HUDEP-2 (cell line): ENCODE measurements at regions not wholly inside any gene's neighbourhood (a gene's known extent, or its start where the extent isn't known, plus 50 kb on each side); places are given as distances from the start of the nearest gene placed in this dataset.
"Not testable (repeated sequence)": the region's sequence is repeated elsewhere in the genome, so short reads cannot be mapped to it uniquely, and the experiment has no call there.

Experiments
- DNase-seq, 76 experiments: peaks; one replicate each; lab custom pipeline; 2025; ENCODE audit not compliant: unreplicated experiment in 76 of 76; lab: John Stamatoyannopoulos, UW

GRCh38 chr20:56765172-56766073 lies 136.3 kb downstream of the TFAP2C start:
- no peak for DNase-seq

DNA sequence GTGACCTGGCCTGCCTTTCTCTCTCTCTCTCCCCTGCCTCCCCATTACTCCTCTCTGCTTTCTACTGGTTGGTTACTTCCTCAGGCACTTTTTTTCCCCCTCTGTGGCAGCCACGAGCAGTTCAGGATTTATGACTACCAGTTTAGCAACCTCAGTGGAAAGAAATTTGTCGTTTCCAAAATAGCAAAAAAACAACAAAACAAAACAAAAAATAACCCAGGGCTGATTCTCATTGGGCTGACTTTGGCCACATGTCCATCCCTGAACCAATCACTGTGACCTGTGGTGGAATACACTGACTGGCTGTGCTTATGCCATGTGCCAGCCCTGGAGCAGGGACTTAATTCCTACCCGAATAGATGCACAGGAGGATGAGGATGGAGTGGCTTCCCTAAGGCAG lies 137.4 kb downstream of the TFAP2C start:
- no peak for DNase-seq

DNA sequence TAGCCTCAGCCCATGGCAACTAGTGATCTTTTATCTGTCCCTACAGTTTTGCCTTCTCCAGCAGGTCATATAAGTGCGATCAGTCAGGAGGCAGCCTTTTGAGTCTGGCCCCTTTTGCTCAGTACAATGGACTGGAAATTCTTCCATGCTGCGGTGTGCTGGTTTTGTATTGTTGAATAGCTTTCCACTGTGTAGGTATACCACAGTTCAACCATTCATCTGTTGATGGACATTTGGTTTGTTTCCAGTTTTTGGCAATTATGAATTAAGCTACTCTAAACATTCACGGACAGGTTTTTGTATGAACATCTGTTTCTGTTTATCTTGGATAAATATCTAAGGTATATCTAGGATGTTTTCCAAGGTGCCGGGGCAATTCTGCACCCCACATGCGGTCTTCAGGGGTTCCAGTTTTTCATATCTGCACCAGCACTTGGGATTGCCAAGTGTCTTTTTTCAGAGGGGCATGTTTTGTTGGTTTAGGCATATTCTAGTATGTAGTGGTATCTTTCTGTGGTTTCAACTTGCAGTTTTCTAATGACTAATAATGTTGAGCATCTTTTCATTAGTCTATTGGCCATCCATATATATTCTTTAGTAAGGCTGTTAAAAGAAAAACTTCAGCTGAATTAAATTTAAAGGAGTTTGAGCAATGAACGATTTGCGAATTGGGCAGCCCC lies 141.0 kb downstream of the TFAP2C start:
- no peak for DNase-seq

GRCh38 chr20:56773749-56774148 lies 144.6 kb downstream of the TFAP2C start:
- DNase-seq: no peak

GRCh38 chr20:56774873-56775272 lies 145.8 kb downstream of the TFAP2C start:
- DNase-seq: no peak

GRCh38 chr20:56776345-56776744 lies 147.2 kb downstream of the TFAP2C start:
- no peak for DNase-seq

DNA sequence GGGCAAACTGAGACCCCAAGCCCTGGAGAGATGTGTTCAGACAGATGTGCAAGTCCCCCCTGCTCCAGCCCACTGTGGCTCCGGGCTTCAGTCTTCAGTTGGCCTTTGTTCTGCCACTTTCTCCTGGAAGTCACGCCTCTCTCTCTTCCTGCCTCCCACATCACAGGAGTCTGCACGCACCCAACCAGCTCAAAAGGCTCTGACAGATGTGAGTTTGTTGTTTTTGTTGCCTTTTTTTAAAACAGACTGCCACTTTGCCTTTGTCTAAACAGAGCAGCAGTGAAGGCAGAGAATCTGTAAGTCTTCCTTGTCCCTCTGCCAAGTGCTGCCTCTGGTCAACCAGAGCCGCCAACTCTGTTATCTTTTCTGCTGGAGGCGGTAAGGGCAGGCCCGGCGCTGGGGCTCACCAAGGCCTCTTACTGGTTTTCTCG lies 149.7 kb downstream of the TFAP2C start:
- peak in 17 of 76 experiments; percentile 1 to 25 (median 7) for DNase-seq

DNA sequence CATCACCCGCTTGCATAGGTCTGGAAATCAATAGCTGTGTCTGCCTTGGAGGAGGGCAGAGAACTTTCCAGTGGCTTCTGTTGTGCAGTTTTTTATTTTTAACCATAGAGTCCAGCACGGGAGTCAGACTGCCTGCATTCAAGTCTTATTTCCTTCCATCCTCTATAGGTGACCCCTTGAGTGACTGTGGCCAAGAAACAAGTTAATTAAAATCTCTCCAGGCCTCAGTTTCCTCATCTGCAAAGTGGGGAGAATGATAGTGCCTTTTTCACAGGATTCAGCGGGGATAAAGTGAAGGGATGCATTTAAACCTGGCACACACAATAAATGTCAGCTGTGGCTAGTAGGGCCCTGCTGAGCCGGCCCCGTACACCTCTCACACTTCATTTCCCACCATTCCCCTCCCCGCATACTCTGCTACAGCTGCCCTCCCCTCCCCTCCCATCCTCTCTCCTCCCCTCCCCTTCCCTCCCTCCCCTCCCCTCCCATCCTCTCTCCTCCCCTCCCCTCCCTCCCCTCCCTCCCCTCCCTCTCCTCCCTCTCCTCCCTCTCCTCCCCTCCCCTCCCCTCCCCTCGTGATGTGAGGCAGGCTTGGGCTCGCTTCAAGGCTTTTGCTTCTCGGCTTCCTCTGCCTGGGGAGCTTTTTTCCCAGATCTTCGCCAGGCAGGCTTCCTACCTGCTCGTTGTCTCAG lies 150.5 kb downstream of the TFAP2C start:
- DNase-seq: no peak

DNA sequence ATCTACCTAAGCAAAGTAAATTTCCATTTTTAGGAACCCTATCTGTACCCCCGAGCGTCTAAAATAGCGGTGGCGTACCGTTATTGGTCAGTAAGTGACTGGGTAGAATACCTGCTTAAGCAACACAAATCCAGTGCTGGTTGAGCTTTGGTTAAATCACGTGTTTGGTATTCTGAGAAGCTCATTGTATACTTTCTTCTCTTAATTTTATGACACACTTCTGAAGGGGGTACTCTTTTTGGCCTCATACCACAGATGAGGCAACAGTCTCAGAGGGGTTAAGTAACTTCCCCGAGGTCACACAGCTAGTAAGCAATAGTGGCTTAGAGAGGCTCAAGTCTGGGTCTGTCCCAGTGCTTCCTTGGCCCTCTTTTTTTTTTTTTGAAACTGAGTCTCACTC lies 151.2 kb downstream of the TFAP2C start:
- no peak for DNase-seq

DNA sequence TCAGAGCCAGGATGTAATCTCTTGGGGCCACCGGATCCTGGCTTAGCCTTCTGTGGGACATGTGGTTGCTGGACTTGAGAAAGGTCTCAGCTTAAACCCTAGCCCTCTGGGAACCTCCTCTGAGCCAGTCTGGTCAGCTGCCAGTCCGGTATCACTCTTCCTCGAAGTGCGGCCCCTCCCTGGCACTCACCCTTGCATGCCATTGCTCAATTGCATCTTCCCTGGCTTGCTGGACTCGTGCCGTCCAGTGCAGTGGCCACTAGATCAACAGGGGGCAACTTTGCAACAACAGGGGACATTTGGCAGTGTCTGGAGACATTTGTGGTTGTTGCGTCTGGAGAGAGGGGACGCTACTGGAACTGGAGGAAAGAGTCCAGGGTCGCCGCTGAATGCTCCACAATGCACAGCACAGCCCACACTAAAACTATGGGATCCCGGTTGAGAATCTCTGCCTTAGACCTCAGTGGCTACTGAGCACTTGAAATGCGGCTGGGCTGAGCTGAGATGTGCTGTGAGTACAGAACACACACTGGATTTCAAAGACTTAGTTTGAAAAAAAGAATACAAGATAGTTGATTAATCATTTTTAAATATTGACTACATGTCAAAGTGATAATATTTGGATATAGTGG lies 152.1 kb downstream of the TFAP2C start:
- DNase-seq: no peak

GRCh38 chr20:56781987-56782560 lies 153.0 kb downstream of the TFAP2C start:
- not testable (repeated sequence) for DNase-seq

GRCh38 chr20:56782814-56783213 lies 153.7 kb downstream of the TFAP2C start:
- not testable (repeated sequence) for DNase-seq

- no peak for DNase-seq
Observed at GRCh38 chr20:56783826-56784225, 154.7 kb downstream of the TFAP2C start.

DNA sequence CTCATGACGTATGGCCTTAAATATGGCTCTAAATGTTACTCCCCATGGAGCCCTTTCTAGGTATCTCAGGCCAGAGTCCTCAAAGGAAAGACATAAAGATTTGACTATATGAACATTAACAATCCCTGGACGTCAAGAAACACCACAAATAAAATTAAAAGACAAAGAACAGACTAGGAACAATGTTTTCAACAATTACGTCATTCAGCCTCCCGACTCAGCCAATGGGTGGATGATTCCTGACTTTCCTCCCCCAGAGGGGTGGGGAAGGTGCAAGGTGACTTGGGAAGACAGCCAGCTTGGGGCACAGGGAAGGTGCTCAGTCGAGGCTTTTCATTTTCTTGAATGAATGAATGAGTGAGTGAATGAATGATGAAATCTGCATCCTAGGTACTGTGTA lies 157.4 kb downstream of the TFAP2C start:
- no peak for DNase-seq

- DNase-seq: no peak
Observed at GRCh38 chr20:56788041-56788670, 159.1 kb downstream of the TFAP2C start.

DNA sequence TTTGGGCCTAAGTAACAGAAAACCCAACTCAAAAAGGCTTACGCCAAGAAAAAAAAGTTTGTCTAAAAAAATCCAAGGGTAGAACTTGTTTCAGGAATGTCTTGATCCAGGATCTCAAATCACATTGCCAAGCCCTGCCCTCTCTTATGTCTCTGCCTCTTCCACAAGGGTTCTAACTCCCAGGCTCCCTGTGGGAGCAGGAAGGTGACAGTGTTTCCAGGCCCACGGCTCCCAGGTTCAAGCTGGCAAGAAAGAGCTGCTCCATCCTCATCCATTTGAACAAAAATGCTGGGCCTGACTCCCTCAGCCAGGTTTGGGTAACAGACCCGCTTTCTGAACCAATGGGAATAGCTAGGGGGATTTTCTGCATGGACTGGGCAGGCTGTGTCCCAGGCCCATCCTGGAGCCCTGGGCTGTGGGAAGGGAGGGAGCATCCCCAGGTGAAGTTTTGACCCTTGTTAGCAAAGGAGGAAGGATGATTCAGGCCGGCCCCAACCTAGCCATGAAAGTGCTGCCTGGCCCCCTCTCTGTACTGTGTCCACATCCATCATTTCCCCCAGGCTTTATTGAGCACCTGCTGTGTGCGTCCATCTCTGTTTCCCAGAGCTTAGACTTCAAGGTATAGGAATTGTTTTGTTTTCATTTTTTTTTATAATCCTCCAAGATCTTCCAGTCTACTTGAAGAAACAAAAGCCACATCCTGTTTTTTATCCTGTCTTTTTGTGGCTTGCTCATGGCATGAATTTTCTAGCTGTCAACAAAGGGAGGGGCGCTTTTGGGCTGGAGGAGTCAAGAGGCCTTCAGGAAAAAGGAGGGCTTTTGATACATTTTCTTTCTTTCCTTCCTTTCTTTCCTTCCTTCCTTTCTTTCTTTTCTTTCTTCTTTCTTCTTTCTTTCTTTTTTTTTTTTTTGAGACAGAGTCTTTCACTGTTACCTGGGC lies 159.8 kb downstream of the TFAP2C start:
- no peak for DNase-seq

DNA sequence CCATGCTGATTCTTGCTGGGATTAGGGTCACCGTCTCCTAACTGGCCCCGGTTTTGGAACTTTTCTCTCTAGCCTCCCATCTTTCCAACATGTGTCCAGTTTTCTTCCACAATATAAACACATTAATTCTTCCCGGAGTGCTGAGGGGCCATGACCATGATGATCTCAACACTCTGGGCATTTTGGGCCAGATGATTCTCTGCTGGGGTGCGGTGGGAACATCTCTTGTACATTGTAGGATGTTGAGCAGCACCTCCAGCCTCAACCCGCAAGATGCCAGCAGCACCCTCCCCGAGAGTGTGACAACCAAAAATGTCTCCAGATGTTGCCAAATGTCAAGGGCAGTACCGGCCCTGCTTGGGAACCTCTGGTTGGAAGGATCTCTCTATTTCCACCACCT lies 164.8 kb downstream of the TFAP2C start:
- no peak for DNase-seq

DNA sequence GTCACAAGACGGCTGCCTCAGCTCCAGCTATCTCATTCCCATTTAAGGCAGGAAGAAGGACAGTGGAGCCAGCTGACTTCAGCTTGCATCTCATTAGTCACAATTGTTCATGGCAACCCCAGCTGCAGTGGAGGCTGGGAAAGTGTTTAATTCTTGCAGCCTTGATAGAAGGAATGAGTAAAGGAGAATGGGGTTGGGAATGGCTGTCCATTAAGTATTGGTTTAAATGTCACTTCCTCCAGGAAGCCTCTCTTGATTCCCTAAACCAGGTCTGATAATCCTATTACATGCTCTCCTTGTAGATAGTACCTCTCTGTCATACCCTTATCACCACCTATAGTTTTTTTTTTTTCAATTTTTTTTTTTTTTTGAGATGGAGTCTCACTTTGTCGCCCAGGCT lies 166.4 kb downstream of the TFAP2C start:
- no peak for DNase-seq

- peak in 1 of 76 experiments; percentile 9 for DNase-seq
Observed at GRCh38 chr20:56796345-56796744, 167.2 kb downstream of the TFAP2C start.
